ENCODE measurements at regions not wholly inside any gene's neighbourhood (a gene's known extent, or its start where the extent isn't known, plus 50 kb on each side); places are given as distances from the start of the nearest gene placed in this dataset.

- DNase-seq (ENCODE audit: low read depth in 2 of 2): peak; percentile 77 to 93
- no peak overlapping the region for H3K4me3 ChIP-seq (replicated peaks in 1 of 2; ENCODE audit: low read depth in 2 of 2, low read length in 2 of 2)
- TF ChIP-seq CTCF (IDR thresholded peaks at IDR 0.05; ENCODE audit: low read depth, low read length): no peak
These were observed 193.6 kb upstream of the PIK3C3 start for GRCh38 chr18:41761333-41762018.

GRCh38 chr18:41758534-41758933 is 196.5 kb upstream of the PIK3C3 start:
- DNase-seq (ENCODE audit: low read depth in 2 of 2): no peak
- no peak overlapping the region for H3K4me3 ChIP-seq (replicated peaks in 1 of 2; ENCODE audit: low read depth in 2 of 2, low read length in 2 of 2)
- TF ChIP-seq CTCF (IDR thresholded peaks at IDR 0.05; ENCODE audit: low read depth, low read length): no peak

GRCh38 chr18:41756141-41756540 is 198.9 kb upstream of the PIK3C3 start:
- DNase-seq (ENCODE audit: low read depth in 2 of 2): no peak
- TF ChIP-seq CTCF (IDR thresholded peaks at IDR 0.05; ENCODE audit: low read depth, low read length): no peak
- no peak overlapping the region for H3K4me3 ChIP-seq (replicated peaks in 1 of 2; ENCODE audit: low read depth in 2 of 2, low read length in 2 of 2)

GRCh38 chr18:41754332-41754731 is 200.7 kb upstream of the PIK3C3 start:
- no peak overlapping the region for H3K4me3 ChIP-seq (replicated peaks in 1 of 2; ENCODE audit: low read depth in 2 of 2, low read length in 2 of 2)
- no peak for TF ChIP-seq CTCF (IDR thresholded peaks at IDR 0.05; ENCODE audit: low read depth, low read length)
- no peak for DNase-seq (ENCODE audit: low read depth in 2 of 2)

- no peak for TF ChIP-seq CTCF (IDR thresholded peaks at IDR 0.05; ENCODE audit: low read depth, low read length)
- DNase-seq (ENCODE audit: low read depth in 2 of 2): peak in 1 of 2 donors; percentile 2
- no peak overlapping the region for H3K4me3 ChIP-seq (replicated peaks in 1 of 2; ENCODE audit: low read depth in 2 of 2, low read length in 2 of 2)
These were observed 201.2 kb upstream of the PIK3C3 start for GRCh38 chr18:41753826-41754225.

GRCh38 chr18:41752826-41753225 is 202.2 kb upstream of the PIK3C3 start:
- DNase-seq (ENCODE audit: low read depth in 2 of 2): no peak
- TF ChIP-seq CTCF (IDR thresholded peaks at IDR 0.05; ENCODE audit: low read depth, low read length): no peak
- no peak overlapping the region for H3K4me3 ChIP-seq (replicated peaks in 1 of 2; ENCODE audit: low read depth in 2 of 2, low read length in 2 of 2)

GRCh38 chr18:41751652-41752051 is 203.4 kb upstream of the PIK3C3 start:
- no peak overlapping the region for H3K4me3 ChIP-seq (replicated peaks in 1 of 2; ENCODE audit: low read depth in 2 of 2, low read length in 2 of 2)
- no peak for TF ChIP-seq CTCF (IDR thresholded peaks at IDR 0.05; ENCODE audit: low read depth, low read length)
- DNase-seq (ENCODE audit: low read depth in 2 of 2): no peak
